KMS-11 (cell line): ENCODE measurements at regions not wholly inside any gene's neighbourhood (a gene's known extent, or its start where the extent isn't known, plus 50 kb on each side); places are given as distances from the start of the nearest gene placed in this dataset.

Experiments
- H2AFZ ChIP-seq: fragments of 200-600 bp; sonication (generic); 2 replicates; pipeline ENCODE4 v1.6.1; 2016; ENCODE audit warnings: antibody characterized with exemption, mixed run types, low read depth
- H3K27ac ChIP-seq: fragments of 200-600 bp; sonication (generic); 2 replicates; pipeline ENCODE4 v1.6.1; 2016; ENCODE audit warnings: mild to moderate bottlenecking, mixed run types
- H3K27me3 ChIP-seq: fragments of 200-600 bp; sonication (generic); 2 replicates; pipeline ENCODE4 v1.6.1; 2017; ENCODE audit warnings: mild to moderate bottlenecking, low read depth, mixed run types, moderate library complexity; ENCODE audit not compliant: insufficient read depth
- H3K36me3 ChIP-seq: fragments of 200-600 bp; sonication (generic); 2 replicates; pipeline ENCODE4 v1.6.1; 2017; ENCODE audit warnings: mild to moderate bottlenecking, mixed run types; ENCODE audit not compliant: insufficient read depth
- H3K4me1 ChIP-seq: fragments of 200-600 bp; sonication (generic); 2 replicates; pipeline ENCODE4 v1.6.1; 2016; ENCODE audit warnings: mild to moderate bottlenecking, low read depth, mixed run types; ENCODE audit not compliant: poor library complexity, severe bottlenecking
- H3K4me2 ChIP-seq: fragments of 200-600 bp; sonication (generic); 2 replicates; pipeline ENCODE4 v1.7.0; 2016; ENCODE audit warnings: mild to moderate bottlenecking, mixed run types
- H3K4me3 ChIP-seq: fragments of 200-600 bp; sonication (generic); IDR thresholded peaks from 2 replicates; pipeline ENCODE4 v1.6.1; 2017; ENCODE audit warnings: low read depth, low read length, mixed read lengths; ENCODE audit not compliant: insufficient read depth
- H3K79me2 ChIP-seq: fragments of 200-600 bp; sonication (generic); 2 replicates; pipeline ENCODE4 v1.6.1; 2016; ENCODE audit warnings: low read depth, mixed run types; ENCODE audit not compliant: insufficient read depth
- H3K9ac ChIP-seq: fragments of 200-600 bp; sonication (generic); 2 replicates; pipeline ENCODE4 v1.6.1; 2016; ENCODE audit warnings: mild to moderate bottlenecking, mixed run types
- H4K20me1 ChIP-seq: fragments of 200-600 bp; sonication (generic); 2 replicates; pipeline ENCODE4 v1.6.1; 2016; ENCODE audit warnings: mild to moderate bottlenecking, mixed run types; ENCODE audit not compliant: insufficient read depth
- TF ChIP-seq, protein P1 (sequence below): fragments of 200-600 bp; sonication (generic); conservative IDR thresholded peaks from 2 replicates; pipeline ENCODE4 v1.6.1; 2017; ENCODE audit warnings: low read depth, mild to moderate bottlenecking, antibody characterized with exemption, low read length, moderate library complexity, mixed read lengths

DNA sequence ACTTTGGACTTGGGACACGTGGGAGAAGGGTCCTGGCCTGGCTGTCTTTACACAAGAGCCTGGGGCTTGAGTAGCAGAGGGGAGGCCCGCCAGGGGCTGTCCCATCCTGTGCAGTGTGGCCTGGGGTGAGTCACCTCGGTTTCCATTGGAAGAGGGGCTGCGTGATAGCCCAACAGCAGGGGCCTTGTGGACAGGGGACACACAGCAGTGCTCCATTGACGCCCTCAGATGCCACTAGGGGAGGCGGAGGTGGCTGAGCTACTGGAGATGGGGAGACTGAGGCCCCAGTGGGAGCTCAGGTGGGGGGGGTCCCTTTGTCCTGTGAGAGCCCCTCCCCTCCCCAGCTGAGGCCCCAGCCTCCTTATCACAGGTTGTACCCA is 50.0 kb upstream of the RNU6ATAC start:
- no peaks in the 10 kb centered on the region for H3K36me3 ChIP-seq
- no peak overlapping the region for H3K9ac ChIP-seq
- no peak overlapping the region for H3K27ac ChIP-seq
- no peak overlapping the region for H3K4me2 ChIP-seq
- H3K4me3 ChIP-seq = no peak overlapping the region
- H3K27me3 ChIP-seq = peaks cover 3% of the 10 kb centered on the region; the same call in 1 of the 2 replicates
- peaks cover 3% of the 10 kb centered on the region for H3K4me1 ChIP-seq
- TF ChIP-seq, protein P1, sequence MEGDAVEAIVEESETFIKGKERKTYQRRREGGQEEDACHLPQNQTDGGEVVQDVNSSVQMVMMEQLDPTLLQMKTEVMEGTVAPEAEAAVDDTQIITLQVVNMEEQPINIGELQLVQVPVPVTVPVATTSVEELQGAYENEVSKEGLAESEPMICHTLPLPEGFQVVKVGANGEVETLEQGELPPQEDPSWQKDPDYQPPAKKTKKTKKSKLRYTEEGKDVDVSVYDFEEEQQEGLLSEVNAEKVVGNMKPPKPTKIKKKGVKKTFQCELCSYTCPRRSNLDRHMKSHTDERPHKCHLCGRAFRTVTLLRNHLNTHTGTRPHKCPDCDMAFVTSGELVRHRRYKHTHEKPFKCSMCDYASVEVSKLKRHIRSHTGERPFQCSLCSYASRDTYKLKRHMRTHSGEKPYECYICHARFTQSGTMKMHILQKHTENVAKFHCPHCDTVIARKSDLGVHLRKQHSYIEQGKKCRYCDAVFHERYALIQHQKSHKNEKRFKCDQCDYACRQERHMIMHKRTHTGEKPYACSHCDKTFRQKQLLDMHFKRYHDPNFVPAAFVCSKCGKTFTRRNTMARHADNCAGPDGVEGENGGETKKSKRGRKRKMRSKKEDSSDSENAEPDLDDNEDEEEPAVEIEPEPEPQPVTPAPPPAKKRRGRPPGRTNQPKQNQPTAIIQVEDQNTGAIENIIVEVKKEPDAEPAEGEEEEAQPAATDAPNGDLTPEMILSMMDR = no peak
- no peaks in the 10 kb centered on the region for H4K20me1 ChIP-seq
- no peaks in the 10 kb centered on the region for H3K79me2 ChIP-seq
- H2AFZ ChIP-seq = no peak overlapping the region

DNA sequence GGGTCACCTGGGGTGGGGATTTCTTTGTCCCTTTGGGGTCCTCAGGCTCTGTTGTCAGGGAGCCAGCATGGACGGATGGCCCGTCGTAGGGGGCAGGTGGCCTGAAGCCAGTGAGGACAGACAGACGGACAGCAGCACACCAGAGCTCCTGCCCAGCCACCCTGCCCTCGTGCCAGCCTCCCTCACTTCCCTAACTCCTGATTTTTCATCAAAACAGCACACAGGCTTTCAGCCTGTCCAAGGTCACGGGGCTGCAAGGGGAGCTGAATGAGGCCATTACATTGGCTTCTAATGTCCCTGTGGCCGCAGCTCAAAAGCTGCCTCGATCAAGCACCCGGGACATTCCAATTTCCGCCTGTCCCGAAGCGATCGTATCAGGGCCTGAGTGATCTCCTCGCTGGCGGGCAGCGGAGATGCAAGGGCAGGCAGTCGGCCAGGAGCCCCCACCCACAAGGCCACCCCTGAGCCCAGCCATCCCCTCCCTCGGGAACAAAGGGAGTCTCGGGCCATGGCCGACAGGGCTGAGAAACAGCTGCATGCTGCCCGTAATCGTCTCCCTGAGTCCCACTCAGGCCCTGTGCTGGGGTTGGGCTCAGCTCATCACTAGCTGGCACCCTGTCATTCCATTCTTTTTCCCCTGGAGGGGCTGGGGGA is 50.5 kb upstream of the RNU6ATAC start:
- TF ChIP-seq, protein P1 = no peak
- H3K36me3 ChIP-seq = no peaks in the 10 kb centered on the region
- H3K4me3 ChIP-seq = no peak overlapping the region
- H4K20me1 ChIP-seq = no peaks in the 10 kb centered on the region
- peaks cover 3% of the 10 kb centered on the region; the same call in 1 of the 2 replicates for H3K27me3 ChIP-seq
- H3K9ac ChIP-seq = no peak overlapping the region
- H3K79me2 ChIP-seq = no peaks in the 10 kb centered on the region
- H3K4me1 ChIP-seq = peaks cover 3% of the 10 kb centered on the region
- no peak overlapping the region for H3K27ac ChIP-seq
- no peak overlapping the region for H2AFZ ChIP-seq
- no peak overlapping the region for H3K4me2 ChIP-seq

DNA sequence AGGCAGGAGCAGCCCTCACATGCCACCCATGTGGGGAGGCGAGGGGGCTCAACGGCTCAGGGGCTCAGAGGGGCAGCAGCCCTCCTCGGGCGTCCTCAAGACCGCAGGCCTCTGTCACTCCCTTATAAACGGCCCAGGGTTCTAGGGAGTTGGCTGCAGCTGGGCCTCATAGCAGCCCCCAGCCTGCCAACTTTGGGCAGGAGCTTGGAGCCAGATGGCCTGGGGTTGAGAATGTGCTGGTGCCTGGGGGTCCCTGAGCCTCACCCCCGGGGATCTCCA is 51.0 kb upstream of the RNU6ATAC start:
- Histone ChIP-seq H3K27ac (no peak overlapping the region), H3K27me3 (peaks cover under 1% of the 10 kb centered on the region; the same call in 1 of the 2 replicates), H3K36me3 (no peaks in the 10 kb centered on the region), H3K9ac (no peak overlapping the region), H2AFZ (no peak overlapping the region), H3K4me3 (no peak overlapping the region), H4K20me1 (no peaks in the 10 kb centered on the region), H3K4me2 (no peak overlapping the region), H3K4me1 (peaks cover 3% of the 10 kb centered on the region), H3K79me2 (no peaks in the 10 kb centered on the region)
- TF ChIP-seq, protein P1 = no peak

GRCh38 chr9:134215699-134216448 is 51.5 kb upstream of the RNU6ATAC start:
- no peaks in the 10 kb centered on the region for H4K20me1 ChIP-seq
- H3K9ac ChIP-seq = no peak overlapping the region
- H3K79me2 ChIP-seq = no peaks in the 10 kb centered on the region
- H3K36me3 ChIP-seq = no peaks in the 10 kb centered on the region
- TF ChIP-seq, protein P1 = no peak
- no peak overlapping the region for H2AFZ ChIP-seq
- H3K4me1 ChIP-seq = peaks cover 3% of the 10 kb centered on the region
- no peak overlapping the region for H3K27ac ChIP-seq
- H3K27me3 ChIP-seq = no peaks in the 10 kb centered on the region
- no peak overlapping the region for H3K4me2 ChIP-seq
- no peak overlapping the region for H3K4me3 ChIP-seq
